ENCODE measurements at regions not wholly inside any gene's neighbourhood (a gene's known extent, or its start where the extent isn't known, plus 50 kb on each side); places are given as distances from the start of the nearest gene placed in this dataset.

DNA sequence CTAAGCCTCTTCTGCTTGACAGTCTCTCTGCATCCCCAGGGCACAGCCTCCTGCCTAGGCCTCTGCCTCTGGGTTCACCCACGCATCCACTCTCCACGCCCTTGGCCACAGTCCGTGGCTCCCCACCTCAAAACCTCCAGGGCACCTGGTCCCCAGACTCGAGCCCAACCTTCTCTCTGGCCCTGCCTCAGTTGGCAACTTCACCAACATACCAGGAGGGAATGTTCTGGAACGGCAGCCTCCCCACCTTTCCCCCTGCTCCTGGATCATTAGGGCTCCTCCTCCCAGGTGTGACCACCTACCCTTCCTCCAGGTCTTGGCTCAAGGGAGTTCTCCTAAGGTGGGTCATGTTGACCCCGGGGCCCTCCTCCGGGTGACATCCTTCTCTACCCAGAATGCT lies 69.1 kb downstream of the SOX1 start:
- Mint-ChIP-seq H3K9me3 (ENCODE audit: low read depth) (no peaks in the 10 kb centered on the region), H3K27ac (no peak overlapping the region), H3K4me3 (ENCODE audit: low read depth) (no peak overlapping the region), H3K27me3 (peaks cover 54% of the 10 kb centered on the region), H3K36me3 (ENCODE audit: insufficient read depth) (no peaks in the 10 kb centered on the region), H3K4me1 (ENCODE audit: low read depth) (peaks cover 3% of the 10 kb centered on the region)
- TF ChIP-seq, protein P1, sequence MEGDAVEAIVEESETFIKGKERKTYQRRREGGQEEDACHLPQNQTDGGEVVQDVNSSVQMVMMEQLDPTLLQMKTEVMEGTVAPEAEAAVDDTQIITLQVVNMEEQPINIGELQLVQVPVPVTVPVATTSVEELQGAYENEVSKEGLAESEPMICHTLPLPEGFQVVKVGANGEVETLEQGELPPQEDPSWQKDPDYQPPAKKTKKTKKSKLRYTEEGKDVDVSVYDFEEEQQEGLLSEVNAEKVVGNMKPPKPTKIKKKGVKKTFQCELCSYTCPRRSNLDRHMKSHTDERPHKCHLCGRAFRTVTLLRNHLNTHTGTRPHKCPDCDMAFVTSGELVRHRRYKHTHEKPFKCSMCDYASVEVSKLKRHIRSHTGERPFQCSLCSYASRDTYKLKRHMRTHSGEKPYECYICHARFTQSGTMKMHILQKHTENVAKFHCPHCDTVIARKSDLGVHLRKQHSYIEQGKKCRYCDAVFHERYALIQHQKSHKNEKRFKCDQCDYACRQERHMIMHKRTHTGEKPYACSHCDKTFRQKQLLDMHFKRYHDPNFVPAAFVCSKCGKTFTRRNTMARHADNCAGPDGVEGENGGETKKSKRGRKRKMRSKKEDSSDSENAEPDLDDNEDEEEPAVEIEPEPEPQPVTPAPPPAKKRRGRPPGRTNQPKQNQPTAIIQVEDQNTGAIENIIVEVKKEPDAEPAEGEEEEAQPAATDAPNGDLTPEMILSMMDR (IDR thresholded peaks at IDR 0.05; ENCODE audit: unreplicated experiment) = no peak
- DNase-seq (ENCODE audit: low spot score, unreplicated experiment) = no peak

DNA sequence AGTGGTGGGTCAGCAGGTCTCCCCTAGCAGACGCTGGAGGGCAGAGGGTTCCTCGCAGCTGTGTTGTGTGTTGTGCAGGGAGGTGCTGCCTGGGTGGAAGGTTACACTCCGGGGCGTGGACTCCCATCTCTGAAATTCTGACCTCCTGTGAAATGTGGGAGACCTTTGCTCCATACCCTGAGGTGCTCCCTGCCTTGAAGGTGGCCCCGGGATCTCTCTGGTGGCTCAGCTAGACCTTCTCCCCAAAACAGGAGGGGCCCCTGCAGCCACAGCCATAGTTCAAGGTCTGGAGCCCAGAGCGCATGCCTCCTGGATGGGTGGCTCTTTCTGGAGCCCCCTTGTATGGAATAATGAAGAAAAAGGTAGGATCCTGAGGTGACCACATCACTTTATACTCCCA lies 70.2 kb downstream of the SOX1 start:
- no peak for DNase-seq (ENCODE audit: low spot score, unreplicated experiment)
- TF ChIP-seq, protein P1 (IDR thresholded peaks at IDR 0.05; ENCODE audit: unreplicated experiment) = no peak
- H3K27ac Mint-ChIP-seq = no peak overlapping the region
- peaks cover 50% of the 10 kb centered on the region for H3K27me3 Mint-ChIP-seq
- no peaks in the 10 kb centered on the region for H3K9me3 Mint-ChIP-seq (ENCODE audit: low read depth)
- H3K36me3 Mint-ChIP-seq (ENCODE audit: insufficient read depth) = no peaks in the 10 kb centered on the region
- peaks cover 3% of the 10 kb centered on the region for H3K4me1 Mint-ChIP-seq (ENCODE audit: low read depth)
- no peak overlapping the region for H3K4me3 Mint-ChIP-seq (ENCODE audit: low read depth)

DNA sequence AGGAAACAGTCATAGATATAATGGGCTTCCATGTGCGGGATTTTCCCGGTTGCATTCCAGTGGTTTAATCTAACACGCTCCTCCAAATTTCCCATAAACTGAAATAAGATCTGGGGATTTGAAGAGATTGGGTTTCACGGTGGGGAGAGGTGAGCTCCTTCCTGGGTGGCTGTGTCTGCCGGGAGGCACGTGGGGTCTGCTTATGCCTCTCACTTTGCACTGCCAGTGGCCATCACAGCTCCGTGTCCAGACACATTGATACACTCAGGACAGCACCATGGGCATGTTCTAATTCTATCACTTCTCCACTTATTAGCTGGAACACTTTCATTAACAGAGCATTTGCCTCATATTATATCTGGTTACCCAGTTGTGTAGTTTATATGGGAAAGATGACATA lies 73.4 kb downstream of the SOX1 start:
- no peaks in the 10 kb centered on the region for H3K9me3 Mint-ChIP-seq (ENCODE audit: low read depth)
- H3K27me3 Mint-ChIP-seq = peaks cover 47% of the 10 kb centered on the region
- H3K4me3 Mint-ChIP-seq (ENCODE audit: low read depth) = no peak overlapping the region
- TF ChIP-seq, protein P1 (IDR thresholded peaks at IDR 0.05; ENCODE audit: unreplicated experiment) = no peak
- DNase-seq (ENCODE audit: low spot score, unreplicated experiment) = no peak
- no peaks in the 10 kb centered on the region for H3K36me3 Mint-ChIP-seq (ENCODE audit: insufficient read depth)
- no peaks in the 10 kb centered on the region for H3K4me1 Mint-ChIP-seq (ENCODE audit: low read depth)
- no peak overlapping the region for H3K27ac Mint-ChIP-seq

DNA sequence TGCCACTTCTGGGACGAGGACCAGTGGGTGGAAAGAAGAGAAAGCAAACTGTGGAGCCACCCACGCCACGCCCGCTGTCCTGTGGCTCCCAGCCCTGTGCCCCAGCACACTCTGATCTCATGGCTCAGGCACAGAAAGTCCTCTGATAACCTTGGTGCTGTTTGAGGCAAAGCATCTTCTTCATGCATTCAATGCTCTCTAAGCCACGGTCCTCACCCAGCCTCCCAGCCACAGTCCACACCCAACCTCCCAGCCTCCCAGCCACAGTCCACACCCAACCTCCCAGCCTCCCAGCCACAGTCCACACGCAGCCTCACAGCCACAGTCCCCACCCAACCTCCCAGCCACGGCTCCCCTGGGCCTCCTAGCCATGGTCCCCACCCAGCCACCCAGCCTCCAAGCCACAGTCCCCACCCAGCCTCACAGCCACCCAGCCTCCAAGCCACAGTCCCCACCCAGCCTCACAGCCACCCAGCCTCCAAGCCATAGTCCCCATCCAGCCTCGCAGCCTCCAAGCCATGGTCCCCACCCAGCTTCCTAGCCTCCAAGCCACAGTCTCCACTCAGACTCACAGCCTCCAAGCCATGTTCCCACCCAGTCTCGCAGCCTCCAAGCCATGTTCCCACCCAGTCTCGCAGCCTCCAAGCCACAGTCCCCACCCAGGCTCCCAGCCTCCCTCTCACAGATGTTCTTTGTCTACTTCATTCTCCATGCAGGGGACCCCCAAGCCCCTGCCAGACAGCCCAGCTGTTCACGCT lies 74.9 kb downstream of the SOX1 start:
- Mint-ChIP-seq H3K4me3 (ENCODE audit: low read depth) (no peak overlapping the region), H3K9me3 (ENCODE audit: low read depth) (no peaks in the 10 kb centered on the region), H3K27me3 (peaks cover 39% of the 10 kb centered on the region), H3K36me3 (ENCODE audit: insufficient read depth) (no peaks in the 10 kb centered on the region), H3K27ac (no peak overlapping the region), H3K4me1 (ENCODE audit: low read depth) (no peaks in the 10 kb centered on the region)
- TF ChIP-seq, protein P1 (IDR thresholded peaks at IDR 0.05; ENCODE audit: unreplicated experiment) = no peak
- no peak for DNase-seq (ENCODE audit: low spot score, unreplicated experiment)

DNA sequence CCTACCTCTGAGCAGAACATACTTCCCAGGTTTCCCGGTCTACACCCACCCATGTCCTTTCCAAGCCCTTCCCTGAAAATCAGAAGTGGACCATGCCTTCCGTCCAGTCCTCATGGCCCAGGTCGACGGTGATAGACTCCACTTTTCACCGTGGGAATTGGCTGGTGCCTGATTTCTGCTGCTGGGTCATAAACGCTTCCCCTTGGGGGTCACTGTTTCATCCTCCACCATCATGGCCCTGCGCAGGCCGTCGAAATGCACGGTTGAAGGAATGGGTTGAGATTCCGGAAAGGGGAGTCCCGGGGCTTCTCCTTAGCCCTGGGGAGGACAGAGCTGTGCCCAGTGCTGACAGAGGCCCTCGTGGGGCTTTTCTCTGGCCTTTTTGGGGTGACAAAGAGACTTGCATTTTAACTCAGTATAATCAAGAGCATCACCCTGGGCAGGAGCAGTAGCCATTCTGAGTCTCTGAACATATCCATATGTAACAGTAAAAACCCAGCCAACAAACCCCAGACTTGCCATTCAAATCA lies 75.5 kb downstream of the SOX1 start:
- Mint-ChIP-seq H3K27me3 (peaks cover 34% of the 10 kb centered on the region), H3K4me1 (ENCODE audit: low read depth) (no peaks in the 10 kb centered on the region), H3K36me3 (ENCODE audit: insufficient read depth) (no peaks in the 10 kb centered on the region), H3K27ac (no peak overlapping the region), H3K9me3 (ENCODE audit: low read depth) (no peaks in the 10 kb centered on the region), H3K4me3 (ENCODE audit: low read depth) (no peak overlapping the region)
- TF ChIP-seq, protein P1 (IDR thresholded peaks at IDR 0.05; ENCODE audit: unreplicated experiment) = no peak
- DNase-seq (ENCODE audit: low spot score, unreplicated experiment) = no peak
